HG03280 (cell line): ENCODE measurements at regions not wholly inside any gene's neighbourhood (a gene's known extent, or its start where the extent isn't known, plus 50 kb on each side); places are given as distances from the start of the nearest gene placed in this dataset.

ENCODE experiments used
- ATAC-seq: cut with Tn5 transposase; IDR thresholded peaks from one replicate; pipeline ENCODE4 v1.9.1; 2021; ENCODE audit warnings: mild to moderate bottlenecking, moderate library complexity; ENCODE audit not compliant: unreplicated experiment

- ATAC-seq: no peak
Observed at GRCh38 chr6:139430899-139431601, 56.6 kb upstream of the CITED2 start.

DNA sequence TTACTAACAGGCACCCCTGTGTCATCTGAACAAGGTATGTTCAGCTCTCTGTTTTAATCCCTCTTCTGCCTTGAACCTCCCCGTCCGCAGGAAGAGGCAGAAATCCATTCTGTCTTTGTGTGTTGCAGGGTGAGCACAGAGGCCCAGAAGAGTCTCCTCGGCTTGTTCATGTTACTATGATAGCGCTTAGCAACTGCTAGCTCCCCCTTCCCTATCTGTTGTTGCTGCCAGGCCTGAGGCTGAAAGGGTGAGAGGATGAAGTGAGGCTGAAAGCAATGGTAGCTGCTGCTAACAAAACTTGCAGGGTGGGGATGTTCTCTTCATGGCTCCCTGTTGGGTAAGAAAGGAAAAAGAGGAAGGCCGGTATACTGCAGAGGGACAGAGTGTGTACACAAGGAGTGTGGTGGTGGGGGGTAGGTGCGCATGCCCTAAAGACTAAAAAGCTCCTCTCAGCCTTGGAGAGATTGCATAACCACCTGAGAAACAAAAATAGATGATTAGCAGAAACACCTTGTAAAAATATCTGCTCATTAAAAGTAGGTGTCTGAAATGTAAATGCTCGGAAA is 55.2 kb upstream of the CITED2 start:
- ATAC-seq: no peak

- ATAC-seq: no peak
Observed at GRCh38 chr6:139427199-139427598, 52.8 kb upstream of the CITED2 start.

DNA sequence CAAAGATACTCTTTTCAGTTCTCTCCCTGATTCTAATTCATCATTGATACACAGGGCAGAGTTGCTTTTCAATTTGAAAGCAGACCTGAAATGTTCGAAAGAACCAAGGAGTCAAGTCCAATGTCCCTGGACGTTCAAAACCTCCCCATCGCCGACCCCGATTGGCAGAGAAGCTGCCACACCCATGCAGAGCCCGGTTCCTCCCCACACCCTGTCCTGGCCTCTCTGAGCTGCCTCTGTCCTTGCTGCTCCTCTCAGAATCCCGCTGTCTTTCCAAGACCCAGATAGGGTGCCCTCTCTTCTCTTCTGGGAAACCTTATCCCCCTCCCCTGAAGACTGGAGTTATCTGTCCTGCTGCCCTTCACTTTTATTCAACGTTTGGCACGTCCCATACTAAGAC is 52.3 kb upstream of the CITED2 start:
- no peak for ATAC-seq

GRCh38 chr6:139425780-139426179 is 51.3 kb upstream of the CITED2 start:
- ATAC-seq: no peak

- no peak for ATAC-seq
Observed at GRCh38 chr6:139423971-139424667, 49.7 kb upstream of the CITED2 start.
